ENCODE measurements at regions not wholly inside any gene's neighbourhood (a gene's known extent, or its start where the extent isn't known, plus 50 kb on each side); places are given as distances from the start of the nearest gene placed in this dataset.

GRCh38 chr13:109687559-109688448, 98.6 kb downstream of the IRS2 start:
- no peaks in the 10 kb centered on the region for H3K9me3 ChIP-seq
- intact Hi-C loops (cut with DNase I; ENCODE audit: low total_unique reads): no loop called here
- no peaks in the 10 kb centered on the region for H3K36me3 ChIP-seq (ENCODE audit: low read depth, missing control alignments)
- H3K4me1 ChIP-seq: peaks cover 4% of the 10 kb centered on the region
- no peak for DNase-seq
- 71 to 72% methylated on average over 14 of the region's 14 CpGs for WGBS, 2 donors
- TF ChIP-seq POLR2A (IDR thresholded peaks at IDR 0.05) (no peak), CTCF (IDR thresholded peaks at IDR 0.05) (no peak)
- H3K27me3 ChIP-seq: no peaks in the 10 kb centered on the region
- H3K27ac ChIP-seq: no peak overlapping the region
- no peak overlapping the region for H3K4me3 ChIP-seq

- WGBS, 2 donors: 72 to 76% methylated on average over 9 of the region's 9 CpGs
- DNase-seq: no peak
- TF ChIP-seq POLR2A (IDR thresholded peaks at IDR 0.05) (no peak), CTCF (IDR thresholded peaks at IDR 0.05) (no peak)
- no peak overlapping the region for H3K27ac ChIP-seq
- peaks cover 4% of the 10 kb centered on the region for H3K4me1 ChIP-seq
- H3K9me3 ChIP-seq: no peaks in the 10 kb centered on the region
- no peak overlapping the region for H3K4me3 ChIP-seq
- intact Hi-C loops (cut with DNase I; ENCODE audit: low total_unique reads): no loop called here
- H3K36me3 ChIP-seq (ENCODE audit: low read depth, missing control alignments): no peaks in the 10 kb centered on the region
- no peaks in the 10 kb centered on the region for H3K27me3 ChIP-seq
These were observed 101.2 kb downstream of the IRS2 start for GRCh38 chr13:109685203-109685602.

GRCh38 chr13:109684824-109685202, 101.6 kb downstream of the IRS2 start:
- H3K27ac ChIP-seq: no peak overlapping the region
- intact Hi-C loops (cut with DNase I; ENCODE audit: low total_unique reads): no loop called here
- peaks cover 4% of the 10 kb centered on the region for H3K4me1 ChIP-seq
- DNase-seq: peak; percentile 33
- no peaks in the 10 kb centered on the region for H3K27me3 ChIP-seq
- H3K9me3 ChIP-seq: no peaks in the 10 kb centered on the region
- TF ChIP-seq CTCF (IDR thresholded peaks at IDR 0.05) (no peak), POLR2A (IDR thresholded peaks at IDR 0.05) (no peak)
- no peaks in the 10 kb centered on the region for H3K36me3 ChIP-seq (ENCODE audit: low read depth, missing control alignments)
- no peak overlapping the region for H3K4me3 ChIP-seq
- 54 to 58% methylated on average over 9 of the region's 9 CpGs for WGBS, 2 donors

DNA sequence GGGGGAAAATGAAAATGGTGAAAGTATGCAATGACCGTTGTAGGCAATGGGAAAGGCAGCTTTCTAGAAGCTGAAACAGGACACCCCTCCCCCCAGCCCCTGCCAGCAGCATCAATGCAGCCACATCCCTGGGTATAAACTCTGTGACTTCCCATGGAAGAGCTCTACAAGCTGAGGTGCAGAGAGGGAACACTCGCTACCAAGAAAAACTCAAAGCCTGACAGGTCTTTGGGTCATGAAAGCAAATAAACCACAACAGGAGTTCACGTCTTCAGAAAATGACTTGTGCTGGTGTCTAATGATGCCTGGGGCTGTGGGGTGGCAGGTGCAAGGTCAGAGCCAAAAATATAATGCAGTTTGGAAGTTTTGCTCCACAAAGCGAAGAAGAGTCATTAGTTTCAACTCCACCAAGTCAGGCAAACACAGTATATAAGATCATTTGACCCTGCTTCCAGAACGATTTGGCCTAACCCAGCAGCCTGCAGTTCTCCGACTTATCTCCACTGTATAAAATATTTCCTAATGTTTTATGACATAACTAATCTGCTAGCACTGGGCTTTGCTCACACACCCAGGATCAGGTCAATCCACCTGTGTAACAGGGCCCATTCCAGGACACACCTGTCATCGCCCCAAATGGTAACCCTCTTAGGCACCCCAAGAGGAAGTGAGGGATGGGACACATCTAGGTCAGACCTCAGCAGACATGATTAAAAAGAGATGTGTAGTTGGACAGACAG, 102.1 kb downstream of the IRS2 start:
- no peaks in the 10 kb centered on the region for H3K27me3 ChIP-seq
- H3K9me3 ChIP-seq: no peaks in the 10 kb centered on the region
- H3K4me1 ChIP-seq: peaks cover 4% of the 10 kb centered on the region
- 77 to 87% methylated on average over 7 of the region's 7 CpGs for WGBS, 2 donors
- H3K27ac ChIP-seq: no peak overlapping the region
- H3K4me3 ChIP-seq: no peak overlapping the region
- no peak for DNase-seq
- TF ChIP-seq CTCF (IDR thresholded peaks at IDR 0.05): no peak
- TF ChIP-seq POLR2A (IDR thresholded peaks at IDR 0.05): no peak
- no peaks in the 10 kb centered on the region for H3K36me3 ChIP-seq (ENCODE audit: low read depth, missing control alignments)
- intact Hi-C loops (cut with DNase I; ENCODE audit: low total_unique reads): no loop called here
